ENCODE measurements at regions not wholly inside any gene's neighbourhood (a gene's known extent, or its start where the extent isn't known, plus 50 kb on each side); places are given as distances from the start of the nearest gene placed in this dataset.
A peak's percentile ranks its signal among the peaks of the same experiment; 100 is the strongest.

GRCh38 chr10:110378533-110379108 lies 73.9 kb upstream of the SMNDC1 start:
- peaks cover 5% of the 10 kb centered on the region for H3K4me1 Mint-ChIP-seq
- DNase-seq, result no peak
- no peaks in the 10 kb centered on the region for H3K36me3 Mint-ChIP-seq (ENCODE audit: low read depth)
- H3K27ac Mint-ChIP-seq, result no peak overlapping the region
- no peaks in the 10 kb centered on the region for H3K27me3 Mint-ChIP-seq
- ChIA-PET CTCF (interaction anchor here (0.7 kb wide), 1 partner anchor 35 kb away, joined by 3 read pairs; no protein-coding TSS in a partner anchor), POLR2A (no interaction called here)
- H3K4me3 Mint-ChIP-seq, result no peak overlapping the region
- H3K9me3 Mint-ChIP-seq, result no peaks in the 10 kb centered on the region

- no peak overlapping the region for H3K27ac Mint-ChIP-seq
- H3K27me3 Mint-ChIP-seq, result peaks cover 1% of the 10 kb centered on the region
- POLR2A ChIA-PET, result no interaction called here
Observed at GRCh38 chr10:110379831-110380230, 75.1 kb upstream of the SMNDC1 start.

GRCh38 chr10:110380293-110380692 lies 75.6 kb upstream of the SMNDC1 start:
- Mint-ChIP-seq H3K4me1 (peaks cover 5% of the 10 kb centered on the region), H3K36me3 (ENCODE audit: low read depth) (no peaks in the 10 kb centered on the region), H3K4me3 (no peak overlapping the region), H3K27me3 (peaks cover 2% of the 10 kb centered on the region), H3K27ac (no peak overlapping the region), H3K9me3 (no peaks in the 10 kb centered on the region)
- CTCF ChIA-PET, result no interaction called here
- no peak for DNase-seq
- POLR2A ChIA-PET, result no interaction called here

More at GRCh38 chr10:110379831-110380230, 75.1 kb upstream of the SMNDC1 start:
- Mint-ChIP-seq H3K9me3 (no peaks in the 10 kb centered on the region), H3K4me3 (no peak overlapping the region), H3K36me3 (ENCODE audit: low read depth) (no peaks in the 10 kb centered on the region), H3K4me1 (peaks cover 5% of the 10 kb centered on the region)
- DNase-seq, result no peak
- CTCF ChIA-PET, result interaction anchor here (1.1 kb wide), 1 partner anchor 12 kb away, joined by 5 read pairs; no protein-coding TSS in a partner anchor

GRCh38 chr10:110382695-110383094 lies 78.0 kb upstream of the SMNDC1 start:
- ChIA-PET CTCF (interaction anchor here (1.2 kb wide), 1 partner anchor 10 kb away, joined by 3 read pairs; no protein-coding TSS in a partner anchor), POLR2A (no interaction called here)
- DNase-seq, result no peak
- Mint-ChIP-seq H3K4me1 (peaks cover 9% of the 10 kb centered on the region), H3K4me3 (no peak overlapping the region), H3K36me3 (ENCODE audit: low read depth) (no peaks in the 10 kb centered on the region), H3K9me3 (no peaks in the 10 kb centered on the region), H3K27me3 (peaks cover 2% of the 10 kb centered on the region), H3K27ac (no peak overlapping the region)

- DNase-seq, result no peak
- Mint-ChIP-seq H3K27me3 (peaks cover 2% of the 10 kb centered on the region), H3K9me3 (no peaks in the 10 kb centered on the region), H3K4me3 (no peak overlapping the region), H3K36me3 (ENCODE audit: low read depth) (no peaks in the 10 kb centered on the region), H3K27ac (no peak overlapping the region), H3K4me1 (peaks cover 16% of the 10 kb centered on the region)
- ChIA-PET CTCF (no interaction called here), POLR2A (no interaction called here)
Observed at GRCh38 chr10:110387617-110387982, 82.9 kb upstream of the SMNDC1 start.

GRCh38 chr10:110387983-110388686 lies 83.4 kb upstream of the SMNDC1 start:
- Mint-ChIP-seq H3K4me1 (peaks cover 16% of the 10 kb centered on the region), H3K27ac (peak overlapping the region; percentile 42), H3K36me3 (ENCODE audit: low read depth) (no peaks in the 10 kb centered on the region), H3K4me3 (no peak overlapping the region), H3K9me3 (no peaks in the 10 kb centered on the region), H3K27me3 (peaks cover 2% of the 10 kb centered on the region)
- ChIA-PET POLR2A (no interaction called here), CTCF (interaction anchor here (1.1 kb wide), 1 partner anchor 13 kb away, joined by 3 read pairs; no protein-coding TSS in a partner anchor)
- DNase-seq, result no peak

GRCh38 chr10:110388687-110389052 lies 84.0 kb upstream of the SMNDC1 start:
- H3K4me3 Mint-ChIP-seq, result no peak overlapping the region
- POLR2A ChIA-PET, result no interaction called here

GRCh38 chr10:110389255-110389654 lies 84.5 kb upstream of the SMNDC1 start:
- H3K27ac Mint-ChIP-seq, result no peak overlapping the region
- no peaks in the 10 kb centered on the region for H3K9me3 Mint-ChIP-seq
- CTCF ChIA-PET, result interaction anchor here (1.1 to 1.5 kb wide), 2 partner anchors 12 to 17 kb away, joined by 3 read pairs; no protein-coding TSS in a partner anchor

More at GRCh38 chr10:110388687-110389052, 84.0 kb upstream of the SMNDC1 start:
- H3K9me3 Mint-ChIP-seq, result no peaks in the 10 kb centered on the region
- no peak for DNase-seq
- CTCF ChIA-PET, result interaction anchor here (1.1 kb wide), 1 partner anchor 13 kb away, joined by 3 read pairs; no protein-coding TSS in a partner anchor
- H3K36me3 Mint-ChIP-seq (ENCODE audit: low read depth), result no peaks in the 10 kb centered on the region
- H3K27ac Mint-ChIP-seq, result peak overlapping the region; percentile 42
- peaks cover 16% of the 10 kb centered on the region for H3K4me1 Mint-ChIP-seq
- H3K27me3 Mint-ChIP-seq, result peaks cover 2% of the 10 kb centered on the region

GRCh38 chr10:110391541-110391940 lies 86.8 kb upstream of the SMNDC1 start:
- Mint-ChIP-seq H3K4me3 (no peak overlapping the region), H3K27me3 (no peaks in the 10 kb centered on the region), H3K27ac (no peak overlapping the region), H3K36me3 (ENCODE audit: low read depth) (no peaks in the 10 kb centered on the region), H3K4me1 (peaks cover 23% of the 10 kb centered on the region), H3K9me3 (no peaks in the 10 kb centered on the region)
- ChIA-PET POLR2A (no interaction called here), CTCF (interaction anchor here (0.8 to 1.7 kb wide), 12 partner anchors 10 to 37 kb away, joined by 3 to 10 read pairs (median 4); no protein-coding TSS in a partner anchor)
- DNase-seq, result no peak

More at GRCh38 chr10:110389255-110389654, 84.5 kb upstream of the SMNDC1 start:
- peaks cover 2% of the 10 kb centered on the region for H3K27me3 Mint-ChIP-seq
- no peak overlapping the region for H3K4me3 Mint-ChIP-seq
- H3K4me1 Mint-ChIP-seq, result peaks cover 16% of the 10 kb centered on the region
- DNase-seq, result no peak
- no peaks in the 10 kb centered on the region for H3K36me3 Mint-ChIP-seq (ENCODE audit: low read depth)
- POLR2A ChIA-PET, result no interaction called here

GRCh38 chr10:110392121-110392520 lies 87.4 kb upstream of the SMNDC1 start:
- peaks cover 23% of the 10 kb centered on the region for H3K4me1 Mint-ChIP-seq
- H3K9me3 Mint-ChIP-seq, result no peaks in the 10 kb centered on the region
- no peaks in the 10 kb centered on the region for H3K27me3 Mint-ChIP-seq
- no peak overlapping the region for H3K4me3 Mint-ChIP-seq
- DNase-seq, result no peak
- no peak overlapping the region for H3K27ac Mint-ChIP-seq
- CTCF ChIA-PET, result interaction anchor here (0.9 to 1.7 kb wide), 6 partner anchors 11 to 30 kb away, joined by 3 to 10 read pairs (median 4); no protein-coding TSS in a partner anchor
- no peaks in the 10 kb centered on the region for H3K36me3 Mint-ChIP-seq (ENCODE audit: low read depth)
- POLR2A ChIA-PET, result no interaction called here

- no peak overlapping the region for H3K4me3 Mint-ChIP-seq
- DNase-seq, result no peak
- H3K9me3 Mint-ChIP-seq, result no peaks in the 10 kb centered on the region
- no peak overlapping the region for H3K27ac Mint-ChIP-seq
- ChIA-PET CTCF (interaction anchor here (1.4 kb wide), 1 partner anchor 20 kb away, joined by 3 read pairs; no protein-coding TSS in a partner anchor), POLR2A (no interaction called here)
- peaks cover 15% of the 10 kb centered on the region for H3K4me1 Mint-ChIP-seq
- H3K36me3 Mint-ChIP-seq (ENCODE audit: low read depth), result no peaks in the 10 kb centered on the region
- H3K27me3 Mint-ChIP-seq, result no peaks in the 10 kb centered on the region
Observed at GRCh38 chr10:110392868-110393740, 88.4 kb upstream of the SMNDC1 start.

- POLR2A ChIA-PET, result interaction anchor here (0.7 kb wide), 1 partner anchor 52 kb away, joined by 3 read pairs; no protein-coding TSS in a partner anchor
- no peak overlapping the region for H3K27ac Mint-ChIP-seq
Observed at GRCh38 chr10:110393866-110394265, 89.1 kb upstream of the SMNDC1 start.

More at GRCh38 chr10:110393866-110394265, 89.1 kb upstream of the SMNDC1 start:
- Mint-ChIP-seq H3K4me3 (no peak overlapping the region), H3K36me3 (ENCODE audit: low read depth) (no peaks in the 10 kb centered on the region), H3K27me3 (no peaks in the 10 kb centered on the region), H3K4me1 (peaks cover 11% of the 10 kb centered on the region), H3K9me3 (no peaks in the 10 kb centered on the region)
- DNase-seq, result no peak
- CTCF ChIA-PET, result no interaction called here
